Heart left ventricle (tissue), 16 donors: ENCODE measurements at regions not wholly inside any gene's neighbourhood (a gene's known extent, or its start where the extent isn't known, plus 50 kb on each side); places are given as distances from the start of the nearest gene placed in this dataset.

Experiments
- ATAC-seq, 4 donors: fragments of 200-7000 bp; cut with Tn5 transposase; one replicate each; pipeline ENCODE4 v1.9.1; 2020 to 2022; ENCODE audit warnings: moderate library complexity in 4 of 4, mild to moderate bottlenecking in 3 of 4, moderate number of reproducible peaks in 1 of 4
- DNase-seq, 5 donors: peaks; one replicate each; pipeline ENCODE4 v3.0.0-alpha.2; 2020
- H3K27ac ChIP-seq, 12 donors: fragments of 200-600 bp; sonication (generic) in 4 of 12; one replicate each; pipeline versions ENCODE4 v1.5.0 to v1.8.0; 2016 to 2022; ENCODE audit warnings: mild to moderate bottlenecking in 2 of 12
- H3K27me3 ChIP-seq, 9 donors: fragments of 200-600 bp; sonication (generic) in 2 of 9; one replicate each; pipeline versions ENCODE4 v1.5.1 to v1.8.0; 2016 to 2022; ENCODE audit warnings: mild to moderate bottlenecking in 3 of 9
- H3K36me3 ChIP-seq, 9 donors: fragments of 200-600 bp; sonication (generic) in 2 of 9; one replicate each; pipeline versions ENCODE4 v1.5.0 to v1.8.0; 2018 to 2022; ENCODE audit warnings: mild to moderate bottlenecking in 2 of 9
- H3K4me1 ChIP-seq, 12 donors: fragments of 200-600 bp; sonication (generic) in 4 of 12; one replicate each; pipeline versions ENCODE4 v1.5.0 to v1.8.0; 2016 to 2022; ENCODE audit warnings: mild to moderate bottlenecking in 3 of 12
- H3K4me3 ChIP-seq, 12 donors: fragments of 200-600 bp; sonication (generic) in 4 of 12; one replicate each; pipeline versions ENCODE4 v1.5.0 to v1.8.0; 2017 to 2022; ENCODE audit warnings: mild to moderate bottlenecking in 9 of 12, moderate library complexity in 4 of 12
- H3K9me3 ChIP-seq, 12 donors: fragments of 200-600 bp; sonication (generic) in 4 of 12; one replicate each; pipeline versions ENCODE4 v1.5.0 to v1.8.0; 2016 to 2022; ENCODE audit warnings: mild to moderate bottlenecking in 1 of 12
- CTCF ChIP-seq, 12 donors: fragments of 200-600 bp; sonication (generic) in 4 of 12; IDR thresholded peaks; one replicate each; pipeline versions ENCODE4 v1.5.0 to v1.8.0; 2018 to 2022; ENCODE audit warnings: antibody characterized with exemption in 12 of 12, mild to moderate bottlenecking in 5 of 12
- POLR2A ChIP-seq, 2 donors: fragments of 450-650 bp; IDR thresholded peaks; one replicate each; pipeline ENCODE4 v1.6.1; 2017; ENCODE audit warnings: antibody characterized with exemption in 2 of 2, mild to moderate bottlenecking in 2 of 2, moderate library complexity in 2 of 2
- WGBS, 4 donors: extraction: QIAGEN DNeasy Blood & Tissue Kit in 2 of 4; methylation state at CpG; one replicate each; pipeline versions ENCODE4 v1.1.5 to v1.1.7; 2013 to 2018; 5-methylcytosine and 5-hydroxymethylcytosine counted together
- intact Hi-C, 10 donors: fragments of 100-400 bp; cut with DNase I; formaldehyde crosslinking; loops; one replicate each; pipeline versions ENCODE4 v1.11.1 to v1.14.2; 2022
- donor health status: ischemic (EF 13 %, LVEDD 7.1; RV severe dilation, severe dysfunction).
- donor health status: healthy with polysubstance abuse.
- donor health status: DM: no; HTN: yes; CAD: no.
- donor health status: DM: no; HTN: no; CAD: no.
- donor health status: ischemic (EF 25% LVEDD 6.9; RV normal size, moderate dysfunction).
- donor health status: ischemic (EF 25% LVEDD 5.7; RV mildly dilated, moderate dysfunction).
- donor health status: healthy.
- donor health status: DM: yes; HTN: yes; CAD: no.
- donor health status: ischemic (EF 35%, LVEDD 5.7; RV mildly dilated, moderate dysfunction).
- donor health status: nonischemic (EF 11% LVEDD 7.7; RV severe dilation, severe dysfunction).
- donor health status: DM: yes; HTN: yes; CAD: no.
- donor health status: PGD.
- donor health status: ischemic (EF 29% LVEDD 5.4; RV normal size, mild dysfunction).
- donor health status: nonischemic (EF 23%, LVEDD 6.1; RV moderate dilation, normal function).

GRCh38 chr7:27299861-27300260 is 57.3 kb downstream of the EVX1 start:
- DNase-seq = no peak
- 95 to 98% (median 96%) methylated on average over 3 of the region's 3 CpGs for WGBS, 4 donors
- Histone ChIP-seq H3K27ac (no peak overlapping the region), H3K9me3 (peaks cover 0 to 5% (median 0%) of the 10 kb centered on the region in 12 donors), H3K27me3 (peaks cover 0 to 16% (median 0%) of the 10 kb centered on the region in 9 donors), H3K4me3 (no peak overlapping the region), H3K36me3 (no peaks in the 10 kb centered on the region), H3K4me1 (no peaks in the 10 kb centered on the region)
- no peak for ATAC-seq
- intact Hi-C loops = no loop called here
- TF ChIP-seq CTCF (IDR thresholded peaks at IDR 0.05) = no peak
- no peak for TF ChIP-seq POLR2A (IDR thresholded peaks at IDR 0.05)

- H3K36me3 ChIP-seq = no peaks in the 10 kb centered on the region
- WGBS, 4 donors = 65 to 68% (median 66%) methylated on average over 3 of the region's 3 CpGs
- H3K9me3 ChIP-seq = peaks cover 0 to 5% (median 0%) of the 10 kb centered on the region in 12 donors
- intact Hi-C loops = no loop called here
- no peaks in the 10 kb centered on the region for H3K4me1 ChIP-seq
- peaks cover 0 to 16% (median 0%) of the 10 kb centered on the region in 9 donors for H3K27me3 ChIP-seq
- TF ChIP-seq POLR2A (IDR thresholded peaks at IDR 0.05) (no peak), CTCF (IDR thresholded peaks at IDR 0.05) (no peak)
- no peak for ATAC-seq
- no peak overlapping the region for H3K27ac ChIP-seq
- no peak overlapping the region for H3K4me3 ChIP-seq
- no peak for DNase-seq
Observed at GRCh38 chr7:27300421-27300820, 57.8 kb downstream of the EVX1 start.

GRCh38 chr7:27302590-27302989 is 60.0 kb downstream of the EVX1 start:
- intact Hi-C loops = no loop called here
- peaks cover 0 to 16% (median 0%) of the 10 kb centered on the region in 9 donors for H3K27me3 ChIP-seq
- H3K36me3 ChIP-seq = no peaks in the 10 kb centered on the region
- no peak overlapping the region for H3K4me3 ChIP-seq
- DNase-seq (no peak), ATAC-seq (no peak)
- H3K9me3 ChIP-seq = peaks cover 0 to 5% (median 0%) of the 10 kb centered on the region in 12 donors
- no peak overlapping the region for H3K27ac ChIP-seq
- WGBS, 4 donors = 71 to 86% (median 80%) methylated on average over 2 of the region's 2 CpGs
- H3K4me1 ChIP-seq = no peaks in the 10 kb centered on the region
- TF ChIP-seq POLR2A (IDR thresholded peaks at IDR 0.05) (no peak), CTCF (IDR thresholded peaks at IDR 0.05) (no peak)

GRCh38 chr7:27303026-27303425 is 60.4 kb downstream of the EVX1 start:
- DNase-seq = no peak
- Histone ChIP-seq H3K27ac (no peak overlapping the region), H3K4me1 (no peaks in the 10 kb centered on the region), H3K27me3 (peaks cover 0 to 16% (median 0%) of the 10 kb centered on the region in 9 donors), H3K4me3 (no peak overlapping the region), H3K36me3 (no peaks in the 10 kb centered on the region), H3K9me3 (peaks cover 0 to 5% (median 0%) of the 10 kb centered on the region in 12 donors)
- TF ChIP-seq CTCF (IDR thresholded peaks at IDR 0.05) = no peak
- intact Hi-C loops = no loop called here
- 66 to 78% (median 72%) methylated on average over 5 of the region's 5 CpGs for WGBS, 4 donors
- ATAC-seq = no peak
